ENCODE measurements at regions not wholly inside any gene's neighbourhood (a gene's known extent, or its start where the extent isn't known, plus 50 kb on each side); places are given as distances from the start of the nearest gene placed in this dataset.

GRCh38 chr4:181688432-181688831 is 554.8 kb upstream of the TENM3 start:
- Histone ChIP-seq H3K4me1 (ENCODE audit: control insufficient read depth in 1 of 2, insufficient read depth in 2 of 2, low read length in 2 of 2) (no peaks in the 10 kb centered on the region), H4K20me1 (ENCODE audit: insufficient read depth, low read length) (no peaks in the 10 kb centered on the region), H3K79me2 (ENCODE audit: insufficient read depth, low read length) (no peaks in the 10 kb centered on the region), H3K27me3 (ENCODE audit: control insufficient read depth in 2 of 2, insufficient read depth in 2 of 2, low read length in 2 of 2) (no peaks in the 10 kb centered on the region), H3K4me3 (replicated peaks in 1 of 3; ENCODE audit: low read depth in 2 of 3, low read length in 3 of 3) (no peak overlapping the region), H2AFZ (ENCODE audit: insufficient read depth, low read depth, low read length, poor library complexity, severe bottlenecking) (no peak overlapping the region), H3K9me3 (replicated peaks in 1 of 2; ENCODE audit: control insufficient read depth in 1 of 2, insufficient read depth in 1 of 2, low read length in 2 of 2) (no peaks in the 10 kb centered on the region), H3K27ac (ENCODE audit: low read depth in 1 of 2, low read length in 2 of 2) (no peak overlapping the region), H3K36me3 (replicated peaks in 1 of 2; ENCODE audit: control insufficient read depth in 1 of 2, insufficient read depth in 2 of 2, low read length in 2 of 2) (no peaks in the 10 kb centered on the region), H3K9ac (ENCODE audit: insufficient read depth, low read length, poor library complexity, severe bottlenecking) (no peak overlapping the region), H3K4me2 (replicated peaks; ENCODE audit: extremely low read depth, low read length, poor library complexity, severe bottlenecking) (no peak overlapping the region)
- H3K9me3 Mint-ChIP-seq: peaks cover 0 to 3% (median 0%) of the 10 kb centered on the region in 7 donors
- no peaks in the 10 kb centered on the region for H3K4me1 Mint-ChIP-seq
- H3K27me3 Mint-ChIP-seq (ENCODE audit: low read depth in 3 of 3): no peaks in the 10 kb centered on the region
- H3K4me3 Mint-ChIP-seq: no peak overlapping the region
- intact Hi-C loops (cut with micrococcal nuclease): no loop called here
- H3K27ac Mint-ChIP-seq: no peak overlapping the region
- 36% methylated on average over 2 of the region's 3 CpGs for WGBS (ENCODE audit: insufficient coverage)
- no peak for DNase-seq
- no peak for TF ChIP-seq CTCF (IDR thresholded peaks at IDR 0.05)
- H3K36me3 Mint-ChIP-seq: no peaks in the 10 kb centered on the region

- H2AFZ ChIP-seq (ENCODE audit: insufficient read depth, low read depth, low read length, poor library complexity, severe bottlenecking): no peak overlapping the region
- Mint-ChIP-seq H3K27ac (no peak overlapping the region), H3K9me3 (peaks cover 0 to 3% (median 0%) of the 10 kb centered on the region in 7 donors), H3K27me3 (ENCODE audit: low read depth in 3 of 3) (no peaks in the 10 kb centered on the region), H3K4me1 (no peaks in the 10 kb centered on the region), H3K36me3 (no peaks in the 10 kb centered on the region), H3K4me3 (no peak overlapping the region)
- 72% methylated on average over 2 of the region's 5 CpGs for WGBS (ENCODE audit: insufficient coverage)
- H3K79me2 ChIP-seq (ENCODE audit: insufficient read depth, low read length): no peaks in the 10 kb centered on the region
- no peak overlapping the region for H3K9ac ChIP-seq (ENCODE audit: insufficient read depth, low read length, poor library complexity, severe bottlenecking)
- no peak for TF ChIP-seq CTCF (IDR thresholded peaks at IDR 0.05)
- H3K36me3 ChIP-seq (replicated peaks in 1 of 2; ENCODE audit: control insufficient read depth in 1 of 2, insufficient read depth in 2 of 2, low read length in 2 of 2): no peaks in the 10 kb centered on the region
- H3K4me1 ChIP-seq (ENCODE audit: control insufficient read depth in 1 of 2, insufficient read depth in 2 of 2, low read length in 2 of 2): no peaks in the 10 kb centered on the region
- no peak overlapping the region for H3K27ac ChIP-seq (ENCODE audit: low read depth in 1 of 2, low read length in 2 of 2)
- H3K27me3 ChIP-seq (ENCODE audit: control insufficient read depth in 2 of 2, insufficient read depth in 2 of 2, low read length in 2 of 2): no peaks in the 10 kb centered on the region
- DNase-seq: no peak
- no peak overlapping the region for H3K4me2 ChIP-seq (replicated peaks; ENCODE audit: extremely low read depth, low read length, poor library complexity, severe bottlenecking)
- intact Hi-C loops (cut with micrococcal nuclease): no loop called here
- H3K4me3 ChIP-seq (replicated peaks in 1 of 3; ENCODE audit: low read depth in 2 of 3, low read length in 3 of 3): no peak overlapping the region
- no peaks in the 10 kb centered on the region for H4K20me1 ChIP-seq (ENCODE audit: insufficient read depth, low read length)
- no peaks in the 10 kb centered on the region for H3K9me3 ChIP-seq (replicated peaks in 1 of 2; ENCODE audit: control insufficient read depth in 1 of 2, insufficient read depth in 1 of 2, low read length in 2 of 2)
These were observed 554.3 kb upstream of the TENM3 start for GRCh38 chr4:181688872-181689271.

Measured in CD14-positive monocyte (primary cell).